NCI-H2171 treated with DMSO at 0.1 percent for 48 hours (cell line): ENCODE measurements at regions not wholly inside any gene's neighbourhood (a gene's known extent, or its start where the extent isn't known, plus 50 kb on each side); places are given as distances from the start of the nearest gene placed in this dataset.
"Not testable (repeated sequence)": the region's sequence is repeated elsewhere in the genome, so short reads cannot be mapped to it uniquely, and the experiment has no call there.

Experiments used
- DNase-seq: peaks from one replicate; lab custom pipeline; 2025; lab: John Stamatoyannopoulos, UW

- no peak for DNase-seq
Measured at GRCh38 chr7:56219017-56219416, 102.8 kb upstream of the NUPR2 start.

DNA sequence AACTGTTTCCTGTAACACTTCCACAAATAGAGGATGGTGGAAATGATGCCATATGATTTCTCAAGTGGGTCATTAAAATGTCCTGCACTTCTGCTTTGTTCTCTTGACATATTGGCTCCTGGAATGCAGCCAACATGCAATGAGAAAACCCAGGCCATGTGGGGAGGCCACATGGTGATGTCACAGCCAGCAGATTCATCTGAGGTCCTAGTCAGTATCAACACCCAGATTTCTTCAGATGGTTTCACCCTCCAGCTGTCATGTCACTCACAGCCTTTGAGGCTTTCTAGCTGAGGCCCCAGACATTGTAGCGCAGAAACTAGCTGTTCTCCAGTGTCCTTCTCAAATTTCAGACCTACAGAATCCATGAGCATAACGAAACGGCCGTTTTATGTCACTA, 102.3 kb upstream of the NUPR2 start:
- peak; percentile 51 for DNase-seq

GRCh38 chr7:56213574-56213973, 97.4 kb upstream of the NUPR2 start:
- no peak for DNase-seq

DNA sequence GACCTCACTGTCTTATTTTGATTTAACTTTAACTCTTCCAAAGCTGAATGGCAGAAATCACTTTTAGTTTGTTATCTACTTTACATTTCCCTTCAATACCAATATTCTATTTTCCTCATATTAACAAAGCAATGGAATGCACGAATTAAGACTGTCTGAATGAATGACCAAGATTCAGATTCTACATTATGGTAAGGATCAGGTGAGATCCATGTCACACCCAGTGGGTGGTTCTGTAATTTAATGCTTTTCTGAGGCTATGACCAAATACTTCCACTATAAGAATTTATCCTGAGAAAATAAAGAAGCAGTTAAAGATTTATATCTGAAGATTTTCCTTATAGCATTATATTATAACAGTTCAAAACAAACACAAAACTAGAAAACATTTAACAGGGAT, 90.2 kb upstream of the NUPR2 start:
- DNase-seq = no peak

DNA sequence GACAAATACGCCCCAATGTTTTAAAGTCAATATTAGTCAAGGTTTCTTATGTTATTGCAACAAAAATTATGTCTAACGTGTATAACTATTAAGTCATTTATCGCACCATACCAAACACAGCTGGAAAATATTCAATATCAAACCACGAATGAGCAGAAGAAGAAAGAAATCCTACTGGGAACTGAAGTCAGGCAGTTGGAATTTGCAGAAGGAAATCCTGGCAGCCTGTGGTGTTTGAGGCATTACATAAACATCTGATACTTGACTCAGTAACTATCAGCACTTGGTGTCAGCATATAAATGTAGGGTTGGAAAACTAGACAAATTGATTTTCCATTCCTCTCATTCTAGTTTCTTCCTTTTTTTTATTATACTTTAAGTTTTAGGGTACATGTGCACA, 83.4 kb upstream of the NUPR2 start:
- DNase-seq = no peak

DNA sequence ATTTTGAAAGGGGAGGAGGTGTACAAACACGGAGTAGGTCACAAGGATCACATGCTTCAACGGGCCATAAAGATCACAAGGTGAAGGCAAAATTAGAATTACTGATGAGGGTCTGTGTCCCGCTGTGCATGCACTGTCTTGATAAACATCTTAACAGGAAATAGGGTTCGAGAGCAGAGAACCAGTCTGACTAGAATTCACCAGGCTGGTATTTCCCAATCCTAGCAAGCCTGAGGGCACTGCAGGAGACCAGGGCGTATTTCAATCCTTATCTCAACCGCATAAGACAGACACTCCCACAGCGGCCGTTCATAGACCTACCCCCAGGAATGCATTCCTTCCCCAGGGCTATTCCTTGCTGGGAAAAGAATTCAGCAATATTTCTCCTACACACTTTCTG, 80.0 kb upstream of the NUPR2 start:
- DNase-seq = not testable (repeated sequence)

GRCh38 chr7:56188823-56189346, 72.7 kb upstream of the NUPR2 start:
- DNase-seq = no peak

- no peak for DNase-seq
Measured at GRCh38 chr7:56188376-56188775, 72.2 kb upstream of the NUPR2 start.

DNA sequence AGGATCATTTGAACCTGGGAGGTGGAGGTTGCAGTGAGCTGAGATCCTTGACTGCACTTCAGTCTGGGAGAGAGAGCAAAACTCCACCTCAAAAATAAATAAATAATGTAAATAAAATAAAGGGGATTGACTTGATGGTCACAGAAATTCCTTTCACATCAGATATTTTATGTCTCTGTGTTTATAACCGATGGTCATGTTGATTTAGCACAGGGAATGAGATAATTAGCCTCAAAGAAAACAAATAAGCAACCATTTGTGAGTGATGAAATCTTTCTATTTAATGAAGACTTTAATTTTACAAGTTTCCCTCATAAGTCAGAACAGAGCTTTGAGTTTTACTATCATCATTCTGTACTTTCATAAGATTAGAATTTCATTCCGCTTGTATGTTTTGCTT, 64.8 kb upstream of the NUPR2 start:
- no peak for DNase-seq

DNA sequence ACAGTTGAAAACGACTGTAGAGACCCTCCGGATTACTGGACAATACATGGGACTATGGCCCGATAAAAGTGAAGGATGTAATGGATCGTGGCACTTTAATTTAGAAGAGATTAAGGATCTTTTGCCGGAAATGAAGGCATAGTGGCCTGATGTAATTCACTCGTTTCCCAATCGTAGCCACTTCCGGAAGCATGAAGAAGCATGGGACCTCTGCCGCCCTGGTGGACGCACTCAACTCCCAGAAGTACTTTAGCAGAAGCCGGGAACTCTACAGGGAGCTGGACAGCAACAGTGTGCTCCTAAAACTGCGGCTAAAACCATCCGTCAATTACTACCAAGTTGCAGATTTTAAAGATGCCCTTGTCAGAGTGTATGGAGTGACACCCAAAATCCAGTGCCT, 59.6 kb upstream of the NUPR2 start:
- no peak for DNase-seq

DNA sequence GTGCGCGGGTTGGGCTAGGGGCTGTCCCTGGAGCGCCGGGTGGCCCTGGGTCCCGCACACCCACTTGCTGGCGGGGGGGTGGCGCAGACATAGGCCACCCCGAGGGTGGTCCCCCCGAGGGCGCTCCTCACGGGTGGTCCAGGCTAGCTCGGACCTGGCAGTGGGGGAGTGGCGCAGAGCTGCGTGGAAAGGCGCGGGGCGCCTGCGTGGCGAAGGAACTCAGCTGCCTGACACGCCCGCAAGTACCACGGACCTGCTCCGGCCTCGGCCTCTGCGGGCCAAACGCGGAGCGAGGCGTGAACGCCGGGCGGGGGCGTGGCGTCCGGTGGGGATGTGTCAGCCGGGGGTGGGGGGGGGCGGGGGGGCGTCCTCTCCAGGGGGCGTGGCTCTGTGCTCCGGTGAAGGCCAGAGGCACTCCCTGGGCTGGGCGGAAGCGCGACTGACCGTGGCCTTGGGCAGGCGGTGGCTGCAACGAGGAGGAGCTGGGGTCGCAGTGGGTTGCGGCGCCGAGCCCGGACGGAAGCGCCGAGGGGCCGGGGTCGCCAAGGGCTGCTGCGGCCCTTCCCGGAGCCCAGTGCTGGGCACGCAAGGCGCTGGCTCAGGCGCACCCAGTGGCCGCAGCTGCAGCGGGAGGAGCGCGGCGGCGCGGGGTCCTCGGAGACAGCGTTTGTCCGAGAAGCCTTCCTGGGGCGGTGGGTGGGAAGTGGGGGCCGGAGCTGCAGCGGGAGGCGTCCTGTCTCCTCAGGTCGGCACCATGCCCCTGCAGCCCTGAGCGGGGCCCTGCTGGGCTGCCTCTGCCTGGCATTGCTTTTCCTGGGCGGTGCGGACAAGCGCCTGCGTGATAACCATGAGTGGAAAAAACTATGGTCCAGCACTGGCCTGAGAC, 58.9 kb upstream of the NUPR2 start:
- no peak for DNase-seq

- DNase-seq = no peak
Measured at GRCh38 chr7:56174346-56174874, 58.2 kb upstream of the NUPR2 start.
